K562 (cell line): ENCODE measurements at regions not wholly inside any gene's neighbourhood (a gene's known extent, or its start where the extent isn't known, plus 50 kb on each side); places are given as distances from the start of the nearest gene placed in this dataset.

ENCODE experiments used
- ATAC-seq: fragments of 200-7000 bp; cut with Tn5 transposase; 3 replicates; pipeline ENCODE4 v1.9.1; 2020; ENCODE audit warnings: moderate library complexity
- BruUV-seq: library from RNA; stranded (reverse); fragments of 400-500 nt; replicated peaks from 2 replicates; lab custom pipeline; 2021; lab: Mats Ljungman, UMichigan
- CTCF ChIA-PET: fragments of 300-600 bp; formaldehyde crosslinking; extraction: SDS; loops from one replicate; lab custom pipeline; 2021; ENCODE audit warnings: low intra/inter-chr PET ratio; lab: Yijun Ruan, JAX
- POLR2A ChIA-PET: fragments of 300-600, 350-650 bp; sonication (Branson Sonifier 250); formaldehyde crosslinking; extraction: SDS; loops from one replicate; lab custom pipeline; 2021; ENCODE audit warnings: antibody characterized with exemption, inconsistent platforms; lab: Yijun Ruan, JAX
- DNase-seq, 4 experiments: peaks; one replicate each; pipeline versions ENCODE4 v3.0.0 to v3.0.0-alpha.2; 2011 to 2018; ENCODE audit warnings: low spot score in 3 of 4, mixed read lengths in 3 of 4; ENCODE audit errors: extremely low read depth in 1 of 4
- FAIRE-seq: peaks from 2 replicates; lab custom pipeline; 2011; peaks lifted over from hg19 to GRCh38; lab: Jason Lieb, UNC
- H2AFZ ChIP-seq: 2 replicates; pipeline ENCODE4 v1.6.0; 2011; ENCODE audit warnings: low read depth, low read length, control low read depth, inconsistent platforms
- H3K27ac ChIP-seq: fragments of 200-600 bp; 3 replicates; pipeline ENCODE4 v1.8.0; 2011; ENCODE audit warnings: low read depth, mild to moderate bottlenecking, control low read depth, inconsistent platforms, low read length, moderate library complexity, mixed read lengths; ENCODE audit errors: extremely low read depth
- H3K27me3 ChIP-seq, 2 experiments: fragments of 300-600 bp in 1 of 2; 2 replicates in 1 of 2; 3 replicates in 1 of 2; pipeline versions ENCODE4 v1.6.0 to v1.8.0; 2011; ENCODE audit warnings: inconsistent platforms in 2 of 2, low read length in 2 of 2, mild to moderate bottlenecking in 1 of 2, mixed read lengths in 1 of 2, moderate library complexity in 1 of 2; ENCODE audit not compliant: control insufficient read depth in 2 of 2, insufficient read depth in 2 of 2
- H3K36me3 ChIP-seq: fragments of 300-600 bp; 3 replicates; pipeline ENCODE4 v1.8.0; 2011; ENCODE audit warnings: mild to moderate bottlenecking, low read length, inconsistent platforms; ENCODE audit not compliant: control insufficient read depth, insufficient read depth
- H3K4me1 ChIP-seq, 2 experiments: fragments of 200-600 bp in 1 of 2; replicated peaks in 1 of 2; 2 replicates in 1 of 2; 3 replicates in 1 of 2; pipeline versions ENCODE4 v1.5.1 to v1.8.0; 2011; ENCODE audit warnings: inconsistent platforms in 2 of 2, low read length in 2 of 2, mild to moderate bottlenecking in 1 of 2, mixed read lengths in 1 of 2, moderate library complexity in 1 of 2; ENCODE audit not compliant: control insufficient read depth in 2 of 2, insufficient read depth in 2 of 2
- H3K4me2 ChIP-seq: 2 replicates; pipeline ENCODE4 v1.6.1; 2011; ENCODE audit warnings: low read length, control low read depth, inconsistent platforms, mixed read lengths; ENCODE audit not compliant: insufficient read depth
- H3K4me3 ChIP-seq: fragments of 200-600 bp; sonication (generic), shearing (Covaris generic); 2 replicates; pipeline ENCODE4 v1.5.1; 2016; ENCODE audit warnings: control low read depth, inconsistent platforms
- H3K79me2 ChIP-seq: fragments of 200-600 bp; 3 replicates; pipeline ENCODE4 v1.8.0; 2011; ENCODE audit warnings: low read length, inconsistent platforms; ENCODE audit not compliant: control insufficient read depth, insufficient read depth
- H3K9ac ChIP-seq, 2 experiments: 2 replicates each; pipeline versions ENCODE4 v1.6.0 to v1.6.1; 2011; ENCODE audit warnings: low read depth in 2 of 2, low read length in 2 of 2, control low read depth in 1 of 2, inconsistent platforms in 1 of 2, mild to moderate bottlenecking in 1 of 2, mixed read lengths in 1 of 2; ENCODE audit not compliant: insufficient read depth in 1 of 2
- H3K9me1 ChIP-seq: one replicate; pipeline ENCODE4 v1.6.0; 2011; ENCODE audit warnings: inconsistent platforms, mild to moderate bottlenecking, low read length, moderate library complexity; ENCODE audit not compliant: control insufficient read depth, insufficient read depth
- H3K9me3 ChIP-seq: replicated peaks from 2 replicates; pipeline ENCODE4 v1.5.1; 2011; ENCODE audit warnings: low read depth, low read length, inconsistent platforms; ENCODE audit not compliant: control insufficient read depth, insufficient read depth
- H4K20me1 ChIP-seq: replicated peaks from 2 replicates; pipeline ENCODE4 v1.6.1; 2011; ENCODE audit warnings: low read length, inconsistent platforms, mixed read lengths; ENCODE audit not compliant: control insufficient read depth, insufficient read depth
- CHD1 ChIP-seq: fragments of 200-600 bp; sonication (generic); IDR thresholded peaks from one replicate; pipeline ENCODE4 v1.6.1; 2012; ENCODE audit warnings: mild to moderate bottlenecking, moderate library complexity, low read length, inconsistent platforms
- FOXP1 ChIP-seq: sonication (generic); formaldehyde crosslinking; IDR thresholded peaks from 2 replicates; pipeline ENCODE4 v1.8.0; 2022; ENCODE audit warnings: mild to moderate bottlenecking, missing genetic modification reagents
- HDAC6 ChIP-seq: IDR thresholded peaks from 2 replicates; pipeline ENCODE4 v1.6.1; 2012; ENCODE audit warnings: low read depth, mild to moderate bottlenecking, control low read depth, inconsistent platforms, low read length, moderate library complexity
- HNRNPK ChIP-seq: fragments of 200-400 bp; formaldehyde crosslinking; IDR thresholded peaks from one replicate; pipeline ENCODE4 v1.6.1; 2018; ENCODE audit warnings: mild to moderate bottlenecking, low read depth, low read length; ENCODE audit not compliant: poor library complexity, severe bottlenecking
- HNRNPUL1 ChIP-seq: fragments of 200-400 bp; formaldehyde crosslinking; IDR thresholded peaks from 2 replicates; pipeline ENCODE4 v1.6.1; 2017; ENCODE audit warnings: low read length
- KAT2B ChIP-seq: IDR thresholded peaks from one replicate; pipeline ENCODE4 v1.6.1; 2012; ENCODE audit warnings: low read depth, mild to moderate bottlenecking, control low read depth, inconsistent platforms, low read length, moderate library complexity
- LARP7 ChIP-seq: fragments of 450-650 bp; IDR thresholded peaks from 2 replicates; pipeline ENCODE4 v1.6.1; 2016
- MYNN ChIP-seq, 2 experiments: sonication (generic); formaldehyde crosslinking in 1 of 2; IDR thresholded peaks; 2 replicates each; pipeline versions ENCODE4 v1.5.0 to v1.6.1; 2016 to 2020; ENCODE audit warnings: antibody characterized with exemption in 1 of 2, missing genetic modification reagents in 1 of 2
- SIX5 ChIP-seq, 2 experiments: IDR thresholded peaks; 2 replicates each; pipeline ENCODE4 v1.6.1; 2011; ENCODE audit warnings: low read length in 2 of 2, borderline replicate concordance in 1 of 2, low read depth in 1 of 2, mild to moderate bottlenecking in 1 of 2, moderate library complexity in 1 of 2; ENCODE audit not compliant: insufficient read depth in 1 of 2
- SP1 ChIP-seq: sonication (generic); formaldehyde crosslinking; IDR thresholded peaks from 2 replicates; pipeline ENCODE4 v1.8.1; 2022; ENCODE audit warnings: mild to moderate bottlenecking, missing genetic modification reagents
- ZNF785 ChIP-seq: fragments of 250-450 bp; sonication (Bioruptor Pico); IDR thresholded peaks from 2 replicates; pipeline ENCODE4 v1.4.0; 2020; ENCODE audit warnings: mild to moderate bottlenecking
- WGBS: fragments of 100-300 bp; shearing (Covaris generic); methylation state at CpG from one replicate; pipeline ENCODE4 v1.1.6; 2016; ENCODE audit warnings: low coverage, mixed read lengths; ENCODE audit not compliant: insufficient coverage; ENCODE audit errors: missing lambda C conversion rate; 5-methylcytosine and 5-hydroxymethylcytosine counted together
- in situ Hi-C: fragments of 300-500 bp; cut with MboI; formaldehyde crosslinking; loops from 4 replicates; pipeline ENCODE4 v1.15.0; 2018; ENCODE audit warnings: inconsistent platforms, mixed read lengths
- intact Hi-C: fragments of 100-400 bp; cut with micrococcal nuclease; formaldehyde crosslinking; loops from 2 replicates; pipeline ENCODE4 v1.14.2; 2022
- TF ChIP-seq, protein P1 (sequence below): IDR thresholded peaks from 2 replicates; pipeline ENCODE4 v1.6.1; 2011; ENCODE audit warnings: borderline replicate concordance, low read depth, mild to moderate bottlenecking, moderate library complexity, low read length; ENCODE audit not compliant: insufficient read depth, poor library complexity, severe bottlenecking
- TF ChIP-seq, protein P2 (sequence below): sonication (generic); formaldehyde crosslinking; IDR thresholded peaks from 2 replicates; pipeline ENCODE4 v1.8.0; 2022; ENCODE audit warnings: mild to moderate bottlenecking, missing genetic modification reagents, borderline replicate concordance

DNA sequence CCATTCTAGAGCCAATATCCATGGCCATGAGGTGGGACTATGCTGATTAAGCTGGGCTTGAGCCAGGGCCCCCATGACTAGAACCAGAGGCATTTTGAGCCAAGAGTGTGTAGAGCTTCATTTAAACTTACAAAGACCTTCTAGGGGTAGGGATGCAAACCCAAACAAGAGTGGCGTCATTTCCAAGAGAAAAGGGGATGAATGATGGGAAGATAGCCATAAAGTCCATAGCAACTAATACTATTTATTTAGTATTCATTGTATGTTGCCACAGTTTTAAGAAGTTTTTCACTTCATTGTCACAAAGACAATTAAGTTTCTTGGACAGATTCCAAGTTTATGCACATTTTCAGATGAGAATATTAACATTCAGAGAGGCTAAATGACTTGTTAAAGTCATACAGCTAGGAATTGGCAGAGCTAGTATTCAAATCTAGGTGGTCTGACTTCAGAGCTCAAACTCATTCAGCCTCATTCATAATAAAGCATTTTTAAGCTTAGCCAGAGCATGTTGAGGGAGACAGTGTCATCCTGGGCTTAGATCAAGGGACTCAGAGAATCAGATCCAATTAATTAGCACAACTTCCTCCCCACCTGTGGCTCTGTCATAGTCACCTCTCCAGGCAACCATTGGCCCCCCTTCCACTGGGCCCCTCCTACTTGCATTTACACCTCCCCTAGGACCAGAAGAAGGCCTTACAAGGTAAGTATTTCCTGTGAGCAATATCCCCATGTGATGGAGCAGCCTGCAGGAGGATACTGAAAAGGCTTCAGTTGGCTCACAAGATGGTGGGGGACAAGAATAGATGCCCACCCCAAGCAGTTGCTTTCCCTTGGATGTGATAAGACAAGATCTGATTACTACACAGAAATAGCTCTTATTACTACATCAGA is 95.0 kb upstream of the PCSK1 start:
- Histone ChIP-seq H3K9me1 (no peaks in the 10 kb centered on the region), H3K4me1 (no peaks in the 10 kb centered on the region), H3K9me3 (no peaks in the 10 kb centered on the region), H3K9ac (no peak overlapping the region), H3K27ac (no peak overlapping the region), H3K79me2 (no peaks in the 10 kb centered on the region), H3K27me3 (peaks cover 0 to 1% of the 10 kb centered on the region in 2 experiments; a peak in 1 of 5 replicates), H3K4me2 (no peak overlapping the region), H4K20me1 (no peaks in the 10 kb centered on the region), H3K36me3 (no peaks in the 10 kb centered on the region), H3K4me3 (no peak overlapping the region), H2AFZ (no peak overlapping the region)
- TF ChIP-seq SP1 (CRISPR knock-in tag) = no peak
- no peak for TF ChIP-seq CHD1
- TF ChIP-seq KAT2B = no peak
- TF ChIP-seq FOXP1 (CRISPR knock-in tag) = no peak
- TF ChIP-seq, protein P1, sequence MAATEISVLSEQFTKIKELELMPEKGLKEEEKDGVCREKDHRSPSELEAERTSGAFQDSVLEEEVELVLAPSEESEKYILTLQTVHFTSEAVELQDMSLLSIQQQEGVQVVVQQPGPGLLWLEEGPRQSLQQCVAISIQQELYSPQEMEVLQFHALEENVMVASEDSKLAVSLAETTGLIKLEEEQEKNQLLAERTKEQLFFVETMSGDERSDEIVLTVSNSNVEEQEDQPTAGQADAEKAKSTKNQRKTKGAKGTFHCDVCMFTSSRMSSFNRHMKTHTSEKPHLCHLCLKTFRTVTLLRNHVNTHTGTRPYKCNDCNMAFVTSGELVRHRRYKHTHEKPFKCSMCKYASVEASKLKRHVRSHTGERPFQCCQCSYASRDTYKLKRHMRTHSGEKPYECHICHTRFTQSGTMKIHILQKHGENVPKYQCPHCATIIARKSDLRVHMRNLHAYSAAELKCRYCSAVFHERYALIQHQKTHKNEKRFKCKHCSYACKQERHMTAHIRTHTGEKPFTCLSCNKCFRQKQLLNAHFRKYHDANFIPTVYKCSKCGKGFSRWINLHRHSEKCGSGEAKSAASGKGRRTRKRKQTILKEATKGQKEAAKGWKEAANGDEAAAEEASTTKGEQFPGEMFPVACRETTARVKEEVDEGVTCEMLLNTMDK = no peak
- no peak for TF ChIP-seq HNRNPK
- TF ChIP-seq SIX5 (IDR thresholded peaks at IDR 0.05; ENCODE audit: borderline replicate concordance in 1 of 2, insufficient read depth in 1 of 2, low read depth in 1 of 2, low read length in 2 of 2) = no peak
- no peak for TF ChIP-seq HDAC6
- TF ChIP-seq ZNF785 (CRISPR knock-in tag) = no peak
- no peak for TF ChIP-seq MYNN (IDR thresholded peaks at IDR 0.05)
- TF ChIP-seq MYNN (CRISPR knock-in tag; IDR thresholded peaks at IDR 0.05) = no peak
- TF ChIP-seq, protein P2, sequence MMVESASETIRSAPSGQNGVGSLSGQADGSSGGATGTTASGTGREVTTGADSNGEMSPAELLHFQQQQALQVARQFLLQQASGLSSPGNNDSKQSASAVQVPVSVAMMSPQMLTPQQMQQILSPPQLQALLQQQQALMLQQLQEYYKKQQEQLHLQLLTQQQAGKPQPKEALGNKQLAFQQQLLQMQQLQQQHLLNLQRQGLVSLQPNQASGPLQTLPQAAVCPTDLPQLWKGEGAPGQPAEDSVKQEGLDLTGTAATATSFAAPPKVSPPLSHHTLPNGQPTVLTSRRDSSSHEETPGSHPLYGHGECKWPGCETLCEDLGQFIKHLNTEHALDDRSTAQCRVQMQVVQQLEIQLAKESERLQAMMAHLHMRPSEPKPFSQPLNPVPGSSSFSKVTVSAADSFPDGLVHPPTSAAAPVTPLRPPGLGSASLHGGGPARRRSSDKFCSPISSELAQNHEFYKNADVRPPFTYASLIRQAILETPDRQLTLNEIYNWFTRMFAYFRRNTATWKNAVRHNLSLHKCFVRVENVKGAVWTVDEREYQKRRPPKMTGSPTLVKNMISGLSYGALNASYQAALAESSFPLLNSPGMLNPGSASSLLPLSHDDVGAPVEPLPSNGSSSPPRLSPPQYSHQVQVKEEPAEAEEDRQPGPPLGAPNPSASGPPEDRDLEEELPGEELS (CRISPR knock-in tag) = no peak
- no peak for TF ChIP-seq LARP7
- TF ChIP-seq HNRNPUL1 = no peak
- intact Hi-C loops (no loop called here), in situ Hi-C loops (no loop called here)
- no TSS peak for BruUV-seq
- FAIRE-seq = no peak
- ChIA-PET POLR2A (interaction anchor here (1.1 kb wide), 1 partner anchor 9 kb away, joined by 3 read pairs; no protein-coding TSS in a partner anchor), CTCF (no interaction called here)
- no peak for ATAC-seq
- 0% methylated on average over 1 of the region's 1 CpG for WGBS
- no peak for DNase-seq
